B cell (primary cell): ENCODE measurements at regions not wholly inside any gene's neighbourhood (a gene's known extent, or its start where the extent isn't known, plus 50 kb on each side); places are given as distances from the start of the nearest gene placed in this dataset.
"Not testable (repeated sequence)": the region's sequence is repeated elsewhere in the genome, so short reads cannot be mapped to it uniquely, and the experiment has no call there.

Experiments used
- ATAC-seq: fragments of 200-7000 bp; cut with Tn5 transposase; one replicate; pipeline ENCODE4 v1.10.0; 2021; ENCODE audit warnings: low read depth, mild to moderate bottlenecking, moderate number of reproducible peaks, moderate library complexity
- CTCF ChIA-PET: fragments of 350-600 bp; sonication (Branson Sonifier 250); formaldehyde crosslinking; loops from one replicate; lab custom pipeline; 2021; ENCODE audit warnings: antibody characterized with exemption, inconsistent platforms; lab: Charles Lee
- POLR2A ChIA-PET: fragments of 350-600 bp; sonication (Branson Sonifier 250); formaldehyde crosslinking; loops from one replicate; lab custom pipeline; 2021; ENCODE audit warnings: antibody characterized with exemption; lab: Charles Lee
- DNase-seq: peaks from one replicate; pipeline ENCODE4 v3.0.0; 2013
- H2AFZ ChIP-seq: 2 replicates; pipeline ENCODE4 v1.6.1; 2012; ENCODE audit warnings: mild to moderate bottlenecking, low read depth, low read length; ENCODE audit not compliant: insufficient read depth, poor library complexity, severe bottlenecking
- H3K27ac ChIP-seq, 2 donors: 1 replicate in 1 of 2; 2 replicates in 1 of 2; pipeline ENCODE4 v1.5.1; 2012 to 2013; ENCODE audit warnings: low read length in 2 of 2, mild to moderate bottlenecking in 2 of 2, moderate library complexity in 1 of 2
- H3K27me3 ChIP-seq, 4 experiments: fragments of 200-600 bp in 1 of 4; sonication (generic) in 1 of 4; replicated peaks in 1 of 4; 1 replicate in 2 of 4; 2 replicates in 2 of 4; pipeline versions ENCODE4 v1.6.1 to v1.7.0; 2013 to 2016; ENCODE audit warnings: low read length in 3 of 4, mild to moderate bottlenecking in 2 of 4, mixed read lengths in 1 of 4, moderate library complexity in 1 of 4; ENCODE audit not compliant: insufficient read depth in 4 of 4, control insufficient read depth in 3 of 4; ENCODE audit errors: control extremely low read depth in 1 of 4
- H3K36me3 ChIP-seq, 2 experiments: replicated peaks in 1 of 2; 1 replicate in 1 of 2; 2 replicates in 1 of 2; pipeline versions ENCODE4 v1.6.1 to v1.7.1; 2013; ENCODE audit warnings: low read length in 1 of 2; ENCODE audit not compliant: insufficient read depth in 2 of 2, control insufficient read depth in 1 of 2; ENCODE audit errors: control extremely low read depth in 1 of 2, extremely low read depth in 1 of 2
- H3K4me1 ChIP-seq, 2 donors: fragments of 200-600 bp in 1 of 2; sonication (generic) in 1 of 2; 1 replicate in 1 of 2; 2 replicates in 1 of 2; pipeline versions ENCODE4 v1.5.1 to v1.6.1; 2013 to 2017; ENCODE audit warnings: low read length in 2 of 2; ENCODE audit not compliant: control insufficient read depth in 2 of 2, insufficient read depth in 2 of 2
- H3K4me2 ChIP-seq: replicated peaks from 2 replicates; pipeline ENCODE3; 2012; ENCODE audit warnings: mild to moderate bottlenecking, low read depth, low read length; ENCODE audit not compliant: poor library complexity, severe bottlenecking
- H3K4me3 ChIP-seq, 5 experiments: fragments of 200-600 bp in 1 of 5; sonication (generic) in 1 of 5; 1 replicate in 3 of 5; 2 replicates in 2 of 5; pipeline versions ENCODE4 v1.5.1 to v1.7.0; 2011 to 2016; ENCODE audit warnings: low read length in 4 of 5, mild to moderate bottlenecking in 4 of 5, low read depth in 2 of 5, control low read depth in 1 of 5, moderate library complexity in 1 of 5; ENCODE audit not compliant: insufficient read depth in 1 of 5; ENCODE audit errors: control extremely low read depth in 1 of 5, extremely low read depth in 1 of 5
- H3K79me2 ChIP-seq: fragments of 200-600 bp; sonication (generic); one replicate; pipeline ENCODE4 v1.6.0; 2016; ENCODE audit warnings: low read length; ENCODE audit not compliant: control insufficient read depth, insufficient read depth
- H3K9ac ChIP-seq: fragments of 200-600 bp; sonication (generic); 2 replicates; pipeline ENCODE4 v1.6.1; 2017; ENCODE audit warnings: mild to moderate bottlenecking, low read length, moderate library complexity
- H3K9me3 ChIP-seq, 3 donors: one replicate each; pipeline versions ENCODE4 v1.6.1 to v1.7.1; 2013; ENCODE audit warnings: low read length in 2 of 3; ENCODE audit not compliant: control insufficient read depth in 2 of 3, insufficient read depth in 1 of 3; ENCODE audit errors: control extremely low read depth in 1 of 3
- H4K20me1 ChIP-seq: 2 replicates; pipeline ENCODE4 v1.6.0; 2012; ENCODE audit warnings: mild to moderate bottlenecking, low read length; ENCODE audit not compliant: insufficient read depth, control insufficient read depth, poor library complexity, severe bottlenecking
- H3K27ac Mint-ChIP-seq: one replicate; pipeline ENCODE4 v1.8.0; 2021; ENCODE audit warnings: mixed read lengths
- H3K27me3 Mint-ChIP-seq: one replicate; pipeline ENCODE4 v1.8.0; 2021; ENCODE audit warnings: mixed read lengths
- H3K4me1 Mint-ChIP-seq: one replicate; pipeline ENCODE4 v1.8.0; 2021; ENCODE audit warnings: mixed read lengths
- H3K4me3 Mint-ChIP-seq: one replicate; pipeline ENCODE4 v1.8.0; 2021; ENCODE audit warnings: mixed read lengths
- H3K9me3 Mint-ChIP-seq: one replicate; pipeline ENCODE4 v1.8.0; 2022; ENCODE audit warnings: mixed read lengths; ENCODE audit not compliant: insufficient read depth
- CTCF ChIP-seq: fragments of 200-600 bp; IDR thresholded peaks from one replicate; pipeline ENCODE4 v1.8.0; 2022; ENCODE audit warnings: antibody characterized with exemption, mild to moderate bottlenecking
- EZH2 ChIP-seq: IDR thresholded peaks from 2 replicates; pipeline ENCODE4 v1.6.1; 2012; ENCODE audit warnings: borderline replicate concordance, low read depth, mild to moderate bottlenecking, moderate library complexity, low read length; ENCODE audit not compliant: insufficient read depth, poor library complexity, severe bottlenecking
- WGBS: methylation state at CpG from one replicate; pipeline ENCODE4 v1.1.5; 2013; ENCODE audit warnings: missing lambda C conversion rate; ENCODE audit not compliant: insufficient coverage; 5-methylcytosine and 5-hydroxymethylcytosine counted together
- intact Hi-C: fragments of 100-400 bp; cut with micrococcal nuclease; formaldehyde crosslinking; loops from one replicate; pipeline ENCODE4 v1.10.0; 2022

- H2AFZ ChIP-seq, result no peak overlapping the region
- no peaks in the 10 kb centered on the region for H3K9me3 Mint-ChIP-seq
- H3K9ac ChIP-seq, result no peak overlapping the region
- CTCF ChIA-PET, result interaction anchor here (1.1 to 3.4 kb wide), 4 partner anchors 14 to 105 kb away, joined by 3 to 16 read pairs (median 8); no protein-coding TSS in a partner anchor
- H3K79me2 ChIP-seq, result no peaks in the 10 kb centered on the region
- POLR2A ChIA-PET, result no interaction called here
- no peak for TF ChIP-seq EZH2
- no peak for TF ChIP-seq CTCF
- 72% methylated on average over 3 of the region's 4 CpGs for WGBS
- H3K4me3 ChIP-seq, result no peak overlapping the region
- ATAC-seq (no peak), DNase-seq (no peak)
- H3K27me3 Mint-ChIP-seq, result peaks cover 8% of the 10 kb centered on the region
- intact Hi-C loops, result no loop called here
- no peaks in the 10 kb centered on the region for H3K36me3 ChIP-seq
- H3K4me2 ChIP-seq, result no peak overlapping the region
- H3K27ac ChIP-seq, result no peak overlapping the region
- no peaks in the 10 kb centered on the region for H4K20me1 ChIP-seq
- no peaks in the 10 kb centered on the region for H3K27me3 ChIP-seq
- H3K4me1 ChIP-seq, result peaks cover 3 to 7% of the 10 kb centered on the region in 2 donors
- no peak overlapping the region for H3K27ac Mint-ChIP-seq
- no peaks in the 10 kb centered on the region for H3K9me3 ChIP-seq
- H3K4me3 Mint-ChIP-seq, result no peak overlapping the region
- peaks cover 10% of the 10 kb centered on the region for H3K4me1 Mint-ChIP-seq
Measured at GRCh38 chr20:59102841-59103299, 60.3 kb upstream of the PRELID3B start.

GRCh38 chr20:59101961-59102360 lies 59.4 kb upstream of the PRELID3B start:
- 85% methylated on average over 4 of the region's 5 CpGs for WGBS
- Mint-ChIP-seq H3K9me3 (no peaks in the 10 kb centered on the region), H3K4me1 (peaks cover 10% of the 10 kb centered on the region), H3K27me3 (peaks cover 8% of the 10 kb centered on the region), H3K27ac (no peak overlapping the region), H3K4me3 (no peak overlapping the region)
- no peaks in the 10 kb centered on the region for H3K9me3 ChIP-seq
- H3K4me2 ChIP-seq, result no peak overlapping the region
- no peak overlapping the region for H3K9ac ChIP-seq
- intact Hi-C loops, result no loop called here
- peaks cover 3 to 7% of the 10 kb centered on the region in 2 donors for H3K4me1 ChIP-seq
- H4K20me1 ChIP-seq, result no peaks in the 10 kb centered on the region
- ATAC-seq, result no peak
- no peaks in the 10 kb centered on the region for H3K36me3 ChIP-seq
- CTCF ChIA-PET, result interaction anchor here (1.0 to 3.4 kb wide), 3 partner anchors 10 to 105 kb away, joined by 3 to 16 read pairs (median 13); no protein-coding TSS in a partner anchor
- H3K4me3 ChIP-seq, result no peak overlapping the region
- H2AFZ ChIP-seq, result no peak overlapping the region
- no peak for TF ChIP-seq CTCF
- no peak for TF ChIP-seq EZH2
- no peak for DNase-seq
- no peaks in the 10 kb centered on the region for H3K27me3 ChIP-seq
- no peak overlapping the region for H3K27ac ChIP-seq
- H3K79me2 ChIP-seq, result no peaks in the 10 kb centered on the region
- POLR2A ChIA-PET, result interaction anchor here (0.9 kb wide), 1 partner anchor 22 kb away, joined by 5 read pairs; no protein-coding TSS in a partner anchor

- H3K9me3 ChIP-seq, H3K27ac Mint-ChIP-seq, H3K4me1 ChIP-seq, DNase-seq, H3K9ac ChIP-seq, H3K79me2 ChIP-seq, H3K27me3 ChIP-seq, H3K4me3 ChIP-seq, intact Hi-C loops, H3K4me3 Mint-ChIP-seq, ATAC-seq, H3K4me2 ChIP-seq, H3K36me3 ChIP-seq, H3K27me3 Mint-ChIP-seq, H3K27ac ChIP-seq, H4K20me1 ChIP-seq, H2AFZ ChIP-seq, H3K9me3 Mint-ChIP-seq, POLR2A ChIA-PET: not testable (repeated sequence)
- WGBS, result 71% methylated on average over 1 of the region's 3 CpGs
- peaks cover 18% of the 10 kb centered on the region for H3K4me1 Mint-ChIP-seq
- CTCF ChIA-PET, result interaction anchor here (2.9 kb wide), 1 partner anchor 12 kb away, joined by 13 read pairs; no protein-coding TSS in a partner anchor
Measured at GRCh38 chr20:59099864-59100263, 57.3 kb upstream of the PRELID3B start.
